H1 (cell line): ENCODE measurements at regions not wholly inside any gene's neighbourhood (a gene's known extent, or its start where the extent isn't known, plus 50 kb on each side); places are given as distances from the start of the nearest gene placed in this dataset.

ENCODE experiments used
- CTCF ChIA-PET: fragments of 300-600 bp; sonication (Branson Sonifier 250); formaldehyde crosslinking; loops from one replicate; lab custom pipeline; 2021; ENCODE audit not compliant: partially characterized antibody; lab: Charles Lee
- POLR2A ChIA-PET: fragments of 300-600 bp; sonication (Branson Sonifier 250); formaldehyde crosslinking; loops from one replicate; lab custom pipeline; 2021; ENCODE audit warnings: inconsistent platforms; ENCODE audit not compliant: partially characterized antibody; lab: Charles Lee
- DNase-seq, 2 experiments: peaks; one replicate each; pipeline versions ENCODE4 v3.0.0 to v3.0.0-alpha.2; 2010 to 2022; ENCODE audit warnings: low spot score in 2 of 2, low read depth in 1 of 2, mixed read lengths in 1 of 2
- FAIRE-seq: peaks from 2 replicates; lab custom pipeline; 2011; peaks lifted over from hg19 to GRCh38; lab: Jason Lieb, UNC
- H2AFZ ChIP-seq: 2 replicates; pipeline ENCODE4 v1.8.1; 2012; ENCODE audit warnings: low read length, inconsistent platforms
- H2AK5ac ChIP-seq: 2 replicates; pipeline ENCODE4 v1.6.1; 2013; ENCODE audit warnings: low read depth, low read length
- H2BK120ac ChIP-seq: replicated peaks from 2 replicates; pipeline ENCODE3; 2013; ENCODE audit warnings: low read depth, low read length, inconsistent platforms
- H2BK12ac ChIP-seq: 2 replicates; pipeline ENCODE4 v1.6.1; 2013; ENCODE audit warnings: low read depth, low read length
- H2BK15ac ChIP-seq: 2 replicates; pipeline ENCODE4 v1.6.1; 2013; ENCODE audit warnings: low read length
- H2BK20ac ChIP-seq: 2 replicates; pipeline ENCODE4 v1.6.1; 2013; ENCODE audit warnings: low read length
- H2BK5ac ChIP-seq: 2 replicates; pipeline ENCODE4 v1.6.1; 2013; ENCODE audit warnings: low read depth, low read length
- H3K14ac ChIP-seq: 2 replicates; pipeline ENCODE4 v1.6.1; 2013; ENCODE audit warnings: inconsistent platforms; ENCODE audit not compliant: insufficient read length
- H3K18ac ChIP-seq: 2 replicates; pipeline ENCODE4 v1.6.1; 2013; ENCODE audit warnings: low read length; ENCODE audit errors: extremely low read depth
- H3K23ac ChIP-seq: 2 replicates; pipeline ENCODE4 v1.6.1; 2013; ENCODE audit warnings: inconsistent platforms; ENCODE audit not compliant: insufficient read length
- H3K23me2 ChIP-seq: 2 replicates; pipeline ENCODE4 v1.6.1; 2013; ENCODE audit warnings: low read depth, low read length
- H3K27ac ChIP-seq: 2 replicates; pipeline ENCODE4 v1.6.1; 2011; ENCODE audit warnings: low read depth, low read length, inconsistent platforms
- H3K27me3 ChIP-seq, 4 experiments: replicated peaks in 1 of 4; 1 replicate in 1 of 4; 2 replicates in 3 of 4; pipeline versions ENCODE4 v1.6.1 to v1.8.1; 2011 to 2013; ENCODE audit warnings: low read length in 3 of 4, mild to moderate bottlenecking in 3 of 4, inconsistent platforms in 2 of 4, mixed read lengths in 2 of 4, moderate library complexity in 1 of 4; ENCODE audit not compliant: control insufficient read depth in 3 of 4, insufficient read depth in 3 of 4; ENCODE audit errors: extremely low read depth in 1 of 4
- H3K36me3 ChIP-seq, 4 experiments: 2 replicates each; pipeline versions ENCODE4 v1.6.1 to v1.8.1; 2011 to 2013; ENCODE audit warnings: mild to moderate bottlenecking in 4 of 4, low read length in 3 of 4, moderate library complexity in 2 of 4, control low read depth in 1 of 4, inconsistent platforms in 1 of 4; ENCODE audit not compliant: insufficient read depth in 4 of 4, control insufficient read depth in 2 of 4
- H3K4ac ChIP-seq: replicated peaks from 2 replicates; pipeline ENCODE3; 2013; ENCODE audit warnings: low read length, low read depth, mixed read lengths, inconsistent platforms; ENCODE audit not compliant: insufficient read length
- H3K4me1 ChIP-seq, 4 experiments: replicated peaks in 1 of 4; 1 replicate in 1 of 4; 2 replicates in 3 of 4; pipeline versions ENCODE4 v1.6.1 to v1.8.1; 2011 to 2013; ENCODE audit warnings: low read length in 3 of 4, inconsistent platforms in 2 of 4, mixed read lengths in 1 of 4; ENCODE audit not compliant: insufficient read depth in 4 of 4, control insufficient read depth in 3 of 4
- H3K4me2 ChIP-seq, 2 experiments: 2 replicates each; pipeline versions ENCODE4 v1.6.1 to v1.8.1; 2011 to 2013; ENCODE audit warnings: low read depth in 2 of 2, low read length in 2 of 2, control low read depth in 1 of 2, inconsistent platforms in 1 of 2, mild to moderate bottlenecking in 1 of 2; ENCODE audit not compliant: insufficient read depth in 1 of 2
- H3K4me3 ChIP-seq, 4 experiments: fragments of 200-600, 300-600 bp in 1 of 4; sonication (generic), shearing (Covaris generic), sonication (Bioruptor Twin) in 1 of 4; 2 replicates each; pipeline versions ENCODE4 v1.5.1 to v1.8.1; 2011 to 2016; ENCODE audit warnings: low read length in 4 of 4, low read depth in 3 of 4, control low read depth in 2 of 4, inconsistent platforms in 2 of 4, mild to moderate bottlenecking in 2 of 4, mixed read lengths in 1 of 4, moderate library complexity in 1 of 4; ENCODE audit not compliant: insufficient read depth in 2 of 4; ENCODE audit errors: extremely low read depth in 1 of 4
- H3K56ac ChIP-seq: replicated peaks from 2 replicates; pipeline ENCODE3; 2013; ENCODE audit warnings: low read depth, mild to moderate bottlenecking, mixed read lengths, low read length, inconsistent platforms; ENCODE audit not compliant: insufficient read length
- H3K79me1 ChIP-seq: 2 replicates; pipeline ENCODE4 v1.6.1; 2013; ENCODE audit warnings: low read depth, low read length, control low read depth
- H3K79me2 ChIP-seq, 2 experiments: 2 replicates each; pipeline versions ENCODE4 v1.6.1 to v1.8.1; 2012 to 2013; ENCODE audit warnings: low read length in 2 of 2, mild to moderate bottlenecking in 2 of 2, inconsistent platforms in 1 of 2; ENCODE audit not compliant: insufficient read depth in 2 of 2, control insufficient read depth in 1 of 2
- H3K9ac ChIP-seq, 4 experiments: replicated peaks in 1 of 4; 1 replicate in 1 of 4; 2 replicates in 3 of 4; pipeline versions ENCODE4 v1.6.1 to v1.8.1; 2011 to 2013; ENCODE audit warnings: low read depth in 3 of 4, low read length in 3 of 4, control low read depth in 2 of 4, mild to moderate bottlenecking in 2 of 4, moderate library complexity in 2 of 4, inconsistent platforms in 1 of 4; ENCODE audit errors: extremely low read depth in 1 of 4
- H3K9me3 ChIP-seq, 2 experiments: 2 replicates each; pipeline versions ENCODE4 v1.6.1 to v1.8.1; 2012 to 2013; ENCODE audit warnings: mild to moderate bottlenecking in 2 of 2, moderate library complexity in 2 of 2, control low read depth in 1 of 2, inconsistent platforms in 1 of 2, low read depth in 1 of 2, low read length in 1 of 2, mixed read lengths in 1 of 2; ENCODE audit not compliant: insufficient read depth in 2 of 2
- H4K20me1 ChIP-seq, 2 experiments: replicated peaks in 1 of 2; 2 replicates each; pipeline versions ENCODE3 to v1.8.1; 2011 to 2013; ENCODE audit warnings: inconsistent platforms in 2 of 2, low read length in 2 of 2, mild to moderate bottlenecking in 1 of 2; ENCODE audit not compliant: insufficient read depth in 2 of 2, control insufficient read depth in 1 of 2
- H4K5ac ChIP-seq: 2 replicates; pipeline ENCODE4 v1.6.1; 2013; ENCODE audit warnings: low read length, low read depth, mixed read lengths, inconsistent platforms; ENCODE audit not compliant: insufficient read length
- H4K8ac ChIP-seq: 2 replicates; pipeline ENCODE4 v1.8.0; 2013; ENCODE audit warnings: mild to moderate bottlenecking, moderate library complexity, low read length, inconsistent platforms; ENCODE audit not compliant: insufficient read depth; ENCODE audit errors: extremely low read depth
- H4K91ac ChIP-seq: replicated peaks from 2 replicates; pipeline ENCODE3; 2013; ENCODE audit warnings: low read length, mixed read lengths, inconsistent platforms; ENCODE audit not compliant: insufficient read length
- BCL11A ChIP-seq, 2 experiments: IDR thresholded peaks; one replicate each; pipeline ENCODE4 v1.6.1; 2011; ENCODE audit warnings: low read depth in 2 of 2, low read length in 2 of 2, mild to moderate bottlenecking in 2 of 2
- CREB1 ChIP-seq: IDR thresholded peaks from 2 replicates; pipeline ENCODE4 v1.6.1; 2012; ENCODE audit warnings: inconsistent platforms
- GABPA ChIP-seq: IDR thresholded peaks from 2 replicates; pipeline ENCODE4 v1.6.1; 2011; ENCODE audit warnings: mild to moderate bottlenecking, low read length, moderate library complexity, borderline replicate concordance; ENCODE audit not compliant: insufficient read depth
- SP4 ChIP-seq: IDR thresholded peaks from 2 replicates; pipeline ENCODE4 v1.6.1; 2012; ENCODE audit warnings: low read length, inconsistent platforms
- TBP ChIP-seq: IDR thresholded peaks from 2 replicates; pipeline ENCODE4 v1.6.1; 2011; ENCODE audit warnings: low read depth, low read length, improper control_type of control experiment
- WGBS, 2 experiments: shearing (Covaris generic) in 1 of 2; methylation state at CpG; one replicate each; pipeline versions ENCODE4 v1.1.6 to v1.1.7; 2013 to 2015; ENCODE audit warnings: low lambda C conversion rate in 2 of 2, mixed read lengths in 2 of 2, inconsistent platforms in 1 of 2, low coverage in 1 of 2, missing lambda C conversion rate in 1 of 2; ENCODE audit not compliant: insufficient replicate concordance in 2 of 2, insufficient coverage in 1 of 2, insufficient read length in 1 of 2; ENCODE audit errors: extremely low coverage in 1 of 2, missing lambda C conversion rate in 1 of 2; 5-methylcytosine and 5-hydroxymethylcytosine counted together

DNA sequence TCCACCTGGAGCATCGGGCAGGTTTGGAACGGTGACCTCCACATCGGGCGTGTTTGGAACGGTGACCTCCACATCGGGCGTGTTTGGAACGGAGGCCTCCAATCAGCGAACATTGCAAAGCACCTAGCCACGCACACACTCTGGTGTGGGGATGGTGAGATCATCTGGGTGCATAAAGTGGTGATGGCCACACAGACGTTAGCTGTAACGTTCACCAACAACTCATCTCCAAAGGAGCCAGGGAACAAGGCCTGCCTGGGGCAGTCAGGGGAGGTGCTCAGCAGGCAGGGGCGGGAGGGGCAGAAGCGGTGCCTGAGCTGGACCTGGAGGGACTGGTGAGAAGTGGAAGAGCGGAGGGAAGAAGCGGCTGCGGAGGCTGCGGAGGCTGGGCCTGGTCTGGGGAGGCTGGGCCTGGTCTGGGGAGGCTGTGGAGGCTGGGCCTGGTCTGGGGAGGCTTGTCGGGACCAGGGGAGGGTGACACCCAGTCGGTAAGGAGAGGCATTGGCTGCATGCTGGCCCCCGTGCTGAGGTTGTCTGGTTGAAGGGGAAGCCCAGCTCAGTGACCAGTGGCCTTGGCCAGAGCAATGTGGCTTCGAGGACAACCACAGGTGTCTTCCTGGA is 89.9 kb downstream of the PSMB1 start:
- DNase-seq (no peak), FAIRE-seq (no peak)
- ChIA-PET CTCF (interaction anchor here (1.2 to 1.6 kb wide), 2 partner anchors 54 to 66 kb away, joined by 4 to 7 read pairs; no protein-coding TSS in a partner anchor), POLR2A (no interaction called here)
- no peaks in the 10 kb centered on the region for H3K27me3 ChIP-seq
- no peaks in the 10 kb centered on the region for H3K79me1 ChIP-seq
- no peak overlapping the region for H3K23ac ChIP-seq
- H2BK15ac ChIP-seq = no peak overlapping the region
- WGBS, 2 experiments = 92% methylated on average over 19 of the region's 22 CpGs; no CpG with 5 or more reads in 1 of the 2 experiments
- no peak overlapping the region for H2AFZ ChIP-seq
- H3K56ac ChIP-seq = no peak overlapping the region
- H4K91ac ChIP-seq = no peak overlapping the region
- H3K79me2 ChIP-seq = no peaks in the 10 kb centered on the region
- H2BK12ac ChIP-seq = no peak overlapping the region
- H3K4me3 ChIP-seq = no peak overlapping the region
- no peak overlapping the region for H4K8ac ChIP-seq
- no peak overlapping the region for H3K4ac ChIP-seq
- no peaks in the 10 kb centered on the region for H3K36me3 ChIP-seq
- no peak overlapping the region for H2BK5ac ChIP-seq
- H3K9ac ChIP-seq = no peak overlapping the region
- no peak overlapping the region for H3K4me2 ChIP-seq
- no peak overlapping the region for H3K14ac ChIP-seq
- H3K18ac ChIP-seq = no peak overlapping the region
- no peak overlapping the region for H2AK5ac ChIP-seq
- H3K27ac ChIP-seq = no peak overlapping the region
- H4K5ac ChIP-seq = no peak overlapping the region
- no peak overlapping the region for H2BK20ac ChIP-seq
- H3K4me1 ChIP-seq = no peaks in the 10 kb centered on the region
- peaks cover 10 to 14% of the 10 kb centered on the region in 2 experiments for H3K9me3 ChIP-seq
- H3K23me2 ChIP-seq = no peaks in the 10 kb centered on the region
- no peak overlapping the region for H2BK120ac ChIP-seq
- no peaks in the 10 kb centered on the region for H4K20me1 ChIP-seq
- no peak for TF ChIP-seq CREB1
- no peak for TF ChIP-seq GABPA
- no peak for TF ChIP-seq BCL11A (IDR thresholded peaks at IDR 0.05; ENCODE audit: low read depth in 2 of 2, low read length in 2 of 2)
- TF ChIP-seq TBP = no peak
- TF ChIP-seq SP4 = no peak
